PC-9 (cell line): ENCODE measurements at regions not wholly inside any gene's neighbourhood (a gene's known extent, or its start where the extent isn't known, plus 50 kb on each side); places are given as distances from the start of the nearest gene placed in this dataset.
"Not testable (repeated sequence)": the region's sequence is repeated elsewhere in the genome, so short reads cannot be mapped to it uniquely, and the experiment has no call there.

Source experiments
- BruUV-seq: library from RNA; stranded (reverse); fragments of 400-500 nt; replicated peaks from 2 replicates; lab custom pipeline; 2021; lab: Mats Ljungman, UMichigan
- CTCF ChIA-PET: fragments of 300-600 bp; sonication (Branson Sonifier 250); formaldehyde crosslinking; loops from one replicate; lab custom pipeline; 2022; ENCODE audit warnings: antibody characterized with exemption; lab: Charles Lee
- POLR2A ChIA-PET: fragments of 300-600 bp; sonication (Branson Sonifier 250); formaldehyde crosslinking; loops from one replicate; lab custom pipeline; 2022; ENCODE audit warnings: antibody characterized with exemption; ENCODE audit not compliant: unreplicated experiment; lab: Charles Lee
- DNase-seq, 2 experiments: peaks; one replicate each; pipeline versions ENCODE4 v3.0.0 to v3.0.0-alpha.2; 2015 to 2022; ENCODE audit warnings: mixed read lengths in 1 of 2
- H2AFZ ChIP-seq: fragments of 200-600 bp; sonication (generic); 2 replicates; pipeline ENCODE4 v1.8.1; 2017; ENCODE audit warnings: antibody characterized with exemption
- H3F3A ChIP-seq: fragments of 200-600 bp; sonication (generic); 2 replicates; pipeline ENCODE4 v1.8.1; 2017; ENCODE audit warnings: antibody characterized with exemption, mild to moderate bottlenecking, low read depth; ENCODE audit not compliant: insufficient read depth
- H3K27ac ChIP-seq: fragments of 200-600 bp; sonication (generic); 2 replicates; pipeline ENCODE4 v1.6.1; 2016; ENCODE audit warnings: mixed run types
- H3K27me3 ChIP-seq: fragments of 200-600 bp; sonication (generic); 2 replicates; pipeline ENCODE4 v1.6.1; 2016; ENCODE audit warnings: low read depth, mixed run types; ENCODE audit not compliant: insufficient read depth
- H3K36me3 ChIP-seq: fragments of 200-600 bp; sonication (generic); 2 replicates; pipeline ENCODE4 v1.6.1; 2016; ENCODE audit warnings: low read depth, mixed run types
- H3K4me1 ChIP-seq: fragments of 200-600 bp; sonication (generic); replicated peaks from 2 replicates; pipeline ENCODE4 v1.6.1; 2016; ENCODE audit warnings: mixed run types; ENCODE audit not compliant: insufficient read depth
- H3K4me2 ChIP-seq: fragments of 200-600 bp; sonication (generic); 2 replicates; pipeline ENCODE4 v1.6.1; 2017; ENCODE audit warnings: mixed run types
- H3K4me3 ChIP-seq: fragments of 200-600 bp; sonication (generic); 2 replicates; pipeline ENCODE4 v1.6.1; 2016; ENCODE audit warnings: mixed run types
- H3K79me2 ChIP-seq: fragments of 200-600 bp; sonication (generic); 2 replicates; pipeline ENCODE4 v1.6.1; 2017; ENCODE audit warnings: low read depth, mixed run types
- H3K9me2 ChIP-seq: fragments of 200-600 bp; sonication (generic); 2 replicates; pipeline ENCODE4 v1.8.1; 2017; ENCODE audit warnings: mild to moderate bottlenecking; ENCODE audit not compliant: insufficient read depth
- H3K9me3 ChIP-seq: fragments of 200-600 bp; sonication (generic); 2 replicates; pipeline ENCODE4 v1.8.1; 2016; ENCODE audit warnings: low read depth; ENCODE audit not compliant: insufficient read depth
- H4K20me1 ChIP-seq: fragments of 200-600 bp; sonication (generic); 2 replicates; pipeline ENCODE4 v1.8.1; 2017; ENCODE audit not compliant: insufficient read depth
- EZH2 ChIP-seq: fragments of 200-600 bp; sonication (generic); IDR thresholded peaks from 2 replicates; pipeline ENCODE4 v1.8.0; 2017; ENCODE audit warnings: antibody characterized with exemption, low read depth
- intact Hi-C: fragments of 100-400 bp; cut with micrococcal nuclease; formaldehyde crosslinking; loops from one replicate; pipeline ENCODE4 v1.10.0; 2022; ENCODE audit not compliant: unreplicated experiment
- TF ChIP-seq, protein P1 (sequence below): fragments of 200-600 bp; sonication (generic); conservative IDR thresholded peaks from 2 replicates; pipeline ENCODE4 v1.6.1; 2017; ENCODE audit warnings: mixed run types, antibody characterized with exemption, mild to moderate bottlenecking, moderate library complexity

DNA sequence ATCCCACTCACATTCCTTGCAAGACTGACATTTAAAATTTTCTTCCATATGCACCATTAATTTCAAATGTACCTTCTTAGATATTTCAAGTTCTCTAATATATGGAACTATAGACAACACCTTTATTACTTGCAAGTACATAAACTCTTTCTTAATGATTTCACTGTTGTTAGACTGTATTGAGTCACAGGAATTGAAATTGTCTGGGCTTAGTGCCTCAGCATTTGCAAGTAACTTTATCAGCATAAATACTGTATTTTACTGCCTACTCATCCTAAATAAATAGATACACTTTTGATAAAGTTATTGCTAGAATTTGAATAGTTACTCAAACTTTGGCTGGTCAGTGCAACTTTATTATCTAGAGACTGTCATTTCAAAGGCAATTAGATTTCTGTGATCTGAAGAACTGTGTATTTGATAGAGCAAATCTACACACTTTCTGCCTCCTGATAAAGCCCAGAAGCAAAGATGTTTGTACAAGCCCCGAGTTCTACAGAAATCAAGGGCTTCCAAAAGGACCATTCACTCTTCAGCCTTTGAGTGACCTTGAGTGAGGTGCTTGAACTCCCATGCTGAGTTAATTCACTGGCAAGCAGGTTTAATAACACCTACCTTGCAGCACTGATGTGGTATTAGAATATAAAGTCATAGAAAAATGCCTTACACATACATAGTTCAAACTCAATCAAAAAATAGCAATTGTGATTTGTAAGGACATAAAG lies 91.6 kb downstream of the COX7C start:
- TF ChIP-seq EZH2, result no peak
- TF ChIP-seq, protein P1, sequence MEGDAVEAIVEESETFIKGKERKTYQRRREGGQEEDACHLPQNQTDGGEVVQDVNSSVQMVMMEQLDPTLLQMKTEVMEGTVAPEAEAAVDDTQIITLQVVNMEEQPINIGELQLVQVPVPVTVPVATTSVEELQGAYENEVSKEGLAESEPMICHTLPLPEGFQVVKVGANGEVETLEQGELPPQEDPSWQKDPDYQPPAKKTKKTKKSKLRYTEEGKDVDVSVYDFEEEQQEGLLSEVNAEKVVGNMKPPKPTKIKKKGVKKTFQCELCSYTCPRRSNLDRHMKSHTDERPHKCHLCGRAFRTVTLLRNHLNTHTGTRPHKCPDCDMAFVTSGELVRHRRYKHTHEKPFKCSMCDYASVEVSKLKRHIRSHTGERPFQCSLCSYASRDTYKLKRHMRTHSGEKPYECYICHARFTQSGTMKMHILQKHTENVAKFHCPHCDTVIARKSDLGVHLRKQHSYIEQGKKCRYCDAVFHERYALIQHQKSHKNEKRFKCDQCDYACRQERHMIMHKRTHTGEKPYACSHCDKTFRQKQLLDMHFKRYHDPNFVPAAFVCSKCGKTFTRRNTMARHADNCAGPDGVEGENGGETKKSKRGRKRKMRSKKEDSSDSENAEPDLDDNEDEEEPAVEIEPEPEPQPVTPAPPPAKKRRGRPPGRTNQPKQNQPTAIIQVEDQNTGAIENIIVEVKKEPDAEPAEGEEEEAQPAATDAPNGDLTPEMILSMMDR, result no peak
- Histone ChIP-seq H4K20me1 (no peaks in the 10 kb centered on the region), H3K27ac (no peak overlapping the region), H3K9me2 (no peaks in the 10 kb centered on the region), H3K4me1 (no peaks in the 10 kb centered on the region), H3K9me3 (no peaks in the 10 kb centered on the region), H2AFZ (no peak overlapping the region), H3K27me3 (no peaks in the 10 kb centered on the region), H3K4me3 (no peak overlapping the region), H3F3A (no peaks in the 10 kb centered on the region), H3K4me2 (no peak overlapping the region), H3K36me3 (no peaks in the 10 kb centered on the region), H3K79me2 (no peaks in the 10 kb centered on the region)
- POLR2A ChIA-PET, result interaction anchor here (0.7 kb wide), 1 partner anchor 83 kb away, joined by 5 read pairs; no protein-coding TSS in a partner anchor
- BruUV-seq, result no TSS peak
- CTCF ChIA-PET, result no interaction called here
- intact Hi-C loops, result no loop called here
- no peak for DNase-seq

DNA sequence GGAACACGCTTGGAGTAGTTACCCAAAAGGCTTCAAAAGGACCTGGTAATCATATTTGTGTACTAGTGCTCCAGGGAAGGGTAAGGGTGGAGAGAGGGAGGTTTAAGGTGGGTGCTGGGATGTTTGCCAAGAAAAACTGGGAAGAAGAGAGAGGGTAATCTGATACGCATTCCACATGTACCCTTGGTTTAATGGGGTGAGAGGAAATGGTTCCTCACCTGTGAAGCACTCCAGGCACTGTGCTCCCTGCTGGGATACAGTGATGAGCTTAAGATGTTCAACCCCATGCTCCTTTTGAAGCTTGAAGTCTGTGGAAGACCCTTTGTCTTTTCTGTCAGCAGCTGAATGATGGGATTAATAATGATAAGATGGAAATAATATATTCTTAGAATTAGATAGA lies 98.4 kb downstream of the COX7C start:
- no peaks in the 10 kb centered on the region for H3K9me2 ChIP-seq
- no peak overlapping the region for H2AFZ ChIP-seq
- TF ChIP-seq EZH2, result no peak
- TF ChIP-seq, protein P1, result no peak
- ChIA-PET POLR2A (no interaction called here), CTCF (no interaction called here)
- intact Hi-C loops, result no loop called here
- H3K27me3 ChIP-seq, result no peaks in the 10 kb centered on the region
- no peaks in the 10 kb centered on the region for H3K9me3 ChIP-seq
- H3F3A ChIP-seq, result no peaks in the 10 kb centered on the region
- H3K36me3 ChIP-seq, result no peaks in the 10 kb centered on the region
- BruUV-seq, result no TSS peak
- H4K20me1 ChIP-seq, result no peaks in the 10 kb centered on the region
- no peak for DNase-seq
- no peak overlapping the region for H3K27ac ChIP-seq
- no peak overlapping the region for H3K4me3 ChIP-seq
- no peaks in the 10 kb centered on the region for H3K79me2 ChIP-seq
- H3K4me1 ChIP-seq, result no peaks in the 10 kb centered on the region
- H3K4me2 ChIP-seq, result no peak overlapping the region

DNA sequence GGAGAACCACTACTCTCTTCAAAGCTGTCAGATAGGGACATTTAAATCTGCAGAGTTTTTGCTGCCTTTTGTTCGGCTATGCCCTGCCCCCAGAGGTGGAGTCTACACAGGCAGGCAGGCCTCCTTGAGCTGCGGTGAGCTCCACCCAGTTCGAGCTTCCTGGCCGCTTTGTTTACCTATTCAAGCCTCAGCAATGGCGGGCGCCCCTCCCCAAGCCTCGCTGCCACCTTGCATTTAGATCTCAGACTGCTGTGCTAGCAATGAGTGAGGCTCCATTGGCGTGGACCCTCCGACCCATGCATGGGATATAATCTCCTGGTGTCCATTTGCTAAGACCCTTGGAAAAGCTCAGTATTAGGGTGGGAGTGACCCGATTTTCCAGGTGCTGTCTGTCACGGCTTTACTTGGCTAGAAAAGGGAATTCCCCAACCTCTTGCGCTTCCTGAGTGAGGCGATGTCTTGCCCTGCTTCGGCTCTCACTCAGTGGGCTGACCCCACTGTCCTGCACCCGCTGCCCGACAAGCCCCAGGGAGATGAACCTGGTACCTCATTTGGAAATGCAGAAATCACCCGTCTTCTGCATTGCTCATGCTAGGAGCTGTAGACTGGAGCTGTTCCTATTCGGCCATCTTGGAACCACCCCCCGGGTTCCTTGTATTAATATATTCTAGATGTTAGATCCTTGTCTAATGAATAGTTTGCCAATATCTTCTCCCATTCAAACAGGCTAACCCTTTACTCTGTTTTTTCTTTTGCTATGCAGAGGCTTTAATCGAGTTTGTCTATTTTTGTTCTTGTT lies 113.8 kb downstream of the COX7C start:
- H3F3A ChIP-seq, H3K79me2 ChIP-seq, BruUV-seq, H3K27ac ChIP-seq, H3K36me3 ChIP-seq, intact Hi-C loops, H3K4me1 ChIP-seq, CTCF ChIA-PET, H3K27me3 ChIP-seq, H4K20me1 ChIP-seq, H3K9me2 ChIP-seq, H3K9me3 ChIP-seq: not testable (repeated sequence)
- Histone ChIP-seq H3K4me2 (peak overlapping the region; percentile 67), H2AFZ (peak overlapping the region; percentile 84), H3K4me3 (peak overlapping the region; percentile 57)
- POLR2A ChIA-PET, result interaction anchor here (0.6 kb wide), 1 partner anchor 551 kb away, joined by 3 read pairs; no protein-coding TSS in a partner anchor
- DNase-seq, result peak in 1 of 2 experiments; percentile 23
